HEK293 (cell line): ENCODE measurements at regions not wholly inside any gene's neighbourhood (a gene's known extent, or its start where the extent isn't known, plus 50 kb on each side); places are given as distances from the start of the nearest gene placed in this dataset.

Source experiments
- CTCF ChIA-PET: fragments of 350-600 bp; formaldehyde crosslinking; extraction: SDS; loops from one replicate; lab custom pipeline; 2021; ENCODE audit warnings: antibody characterized with exemption; lab: Yijun Ruan, JAX
- POLR2A ChIA-PET: fragments of 300-600 bp; formaldehyde crosslinking; extraction: SDS; loops from one replicate; lab custom pipeline; 2020; ENCODE audit warnings: antibody characterized with exemption, inconsistent platforms; lab: Yijun Ruan, JAX
- H3K27ac ChIP-seq: fragments of 200-500 bp; sonication (Bioruptor generic); 2 replicates; pipeline ENCODE4 v1.5.1; 2014; ENCODE audit warnings: low read depth, low read length, control low read depth, inconsistent platforms; ENCODE audit errors: extremely low read depth
- H3K36me3 ChIP-seq, 2 experiments: fragments of 200-500 bp in 1 of 2; sonication (Bioruptor generic) in 1 of 2; 1 replicate in 1 of 2; 2 replicates in 1 of 2; pipeline ENCODE4 v1.5.1; 2014 to 2017; ENCODE audit warnings: inconsistent platforms in 2 of 2, low read length in 2 of 2; ENCODE audit not compliant: control insufficient read depth in 2 of 2, insufficient read depth in 1 of 2
- H3K4me1 ChIP-seq: fragments of 200-500 bp; sonication (Bioruptor generic); 2 replicates; pipeline ENCODE4 v1.5.1; 2014; ENCODE audit warnings: mild to moderate bottlenecking, low read length, inconsistent platforms; ENCODE audit not compliant: control insufficient read depth, insufficient read depth
- H3K4me3 ChIP-seq: 2 replicates; pipeline ENCODE4 v1.5.1; 2011; ENCODE audit warnings: low read depth, mild to moderate bottlenecking, control low read depth, low read length, moderate library complexity
- H3K9me3 ChIP-seq: fragments of 200-500 bp; sonication (Bioruptor generic); 2 replicates; pipeline ENCODE4 v1.5.1; 2014; ENCODE audit warnings: low read depth, low read length, inconsistent platforms; ENCODE audit not compliant: control insufficient read depth, insufficient read depth
- CTCF ChIP-seq: fragments of 450-650 bp; formaldehyde crosslinking; IDR thresholded peaks from 2 replicates; pipeline ENCODE4 v1.5.1; 2016; ENCODE audit warnings: missing biosample characterization, missing genetic modification characterization
- INSM2 ChIP-seq: fragments of 450-650 bp; formaldehyde crosslinking; IDR thresholded peaks from 2 replicates; pipeline ENCODE4 v1.5.1; 2016; ENCODE audit warnings: missing biosample characterization, missing genetic modification characterization
- KLF7 ChIP-seq: fragments of 450-650 bp; formaldehyde crosslinking; IDR thresholded peaks from 2 replicates; pipeline ENCODE4 v1.5.1; 2016; ENCODE audit warnings: missing biosample characterization, missing genetic modification characterization, borderline replicate concordance
- WT1 ChIP-seq: fragments of 450-650 bp; formaldehyde crosslinking; IDR thresholded peaks from 2 replicates; pipeline ENCODE4 v1.5.1; 2016; ENCODE audit warnings: missing biosample characterization, missing genetic modification characterization
- ZBTB48 ChIP-seq: fragments of 450-650 bp; formaldehyde crosslinking; IDR thresholded peaks from 2 replicates; pipeline ENCODE4 v1.5.1; 2016; ENCODE audit warnings: missing biosample characterization, missing genetic modification characterization
- ZBTB6 ChIP-seq: fragments of 450-650 bp; formaldehyde crosslinking; IDR thresholded peaks from 2 replicates; pipeline ENCODE4 v1.5.1; 2017; ENCODE audit warnings: missing biosample characterization, missing genetic modification characterization
- ZNF10 ChIP-seq: fragments of 450-650 bp; formaldehyde crosslinking; IDR thresholded peaks from 2 replicates; pipeline ENCODE4 v1.5.1; 2017; ENCODE audit warnings: missing biosample characterization, missing genetic modification characterization
- ZNF138 ChIP-seq: fragments of 450-650 bp; formaldehyde crosslinking; IDR thresholded peaks from 2 replicates; pipeline ENCODE4 v1.5.1; 2016; ENCODE audit warnings: missing biosample characterization, missing genetic modification characterization, borderline replicate concordance
- ZNF2 ChIP-seq: fragments of 450-650 bp; formaldehyde crosslinking; IDR thresholded peaks from 2 replicates; pipeline ENCODE4 v1.5.1; 2016; ENCODE audit warnings: missing biosample characterization, missing genetic modification characterization
- ZNF280C ChIP-seq: fragments of 450-650 bp; formaldehyde crosslinking; IDR thresholded peaks from 2 replicates; pipeline ENCODE4 v1.5.1; 2016; ENCODE audit warnings: missing biosample characterization, missing genetic modification characterization
- ZNF391 ChIP-seq: fragments of 450-650 bp; formaldehyde crosslinking; IDR thresholded peaks from 2 replicates; pipeline ENCODE4 v1.5.1; 2016; ENCODE audit warnings: low read depth, missing biosample characterization, missing genetic modification characterization, borderline replicate concordance
- ZNF488 ChIP-seq: fragments of 450-650 bp; formaldehyde crosslinking; IDR thresholded peaks from 2 replicates; pipeline ENCODE4 v1.5.1; 2016; ENCODE audit warnings: missing biosample characterization, missing genetic modification characterization
- ZNF660 ChIP-seq: fragments of 450-650 bp; IDR thresholded peaks from 2 replicates; pipeline ENCODE4 v1.5.1; 2018; ENCODE audit warnings: missing biosample characterization, mild to moderate bottlenecking, missing genetic modification characterization
- ZNF777 ChIP-seq: fragments of 450-650 bp; formaldehyde crosslinking; IDR thresholded peaks from 2 replicates; pipeline ENCODE4 v1.5.1; 2017; ENCODE audit warnings: missing biosample characterization, missing genetic modification characterization, borderline replicate concordance
- ZSCAN4 ChIP-seq: fragments of 450-650 bp; formaldehyde crosslinking; IDR thresholded peaks from 2 replicates; pipeline ENCODE4 v1.5.1; 2017; ENCODE audit warnings: missing biosample characterization, missing genetic modification characterization

- POLR2A ChIA-PET = no interaction called here
- no peak for TF ChIP-seq INSM2 (tag by site-specific recombination)
- no peak for TF ChIP-seq ZNF280C (tag by site-specific recombination)
- TF ChIP-seq ZBTB6 (tag by site-specific recombination) = no peak
- no peak for TF ChIP-seq ZNF660 (tag by site-specific recombination)
- TF ChIP-seq WT1 (tag by site-specific recombination) = no peak
- no peak for TF ChIP-seq ZSCAN4 (tag by site-specific recombination)
- TF ChIP-seq CTCF (tag by site-specific recombination) = no peak
- no peak for TF ChIP-seq ZNF10 (tag by site-specific recombination)
- no peaks in the 10 kb centered on the region for H3K36me3 ChIP-seq
- H3K9me3 ChIP-seq = no peaks in the 10 kb centered on the region
- no peak overlapping the region for H3K4me3 ChIP-seq
- H3K4me1 ChIP-seq = no peaks in the 10 kb centered on the region
- CTCF ChIA-PET = interaction anchor here (0.5 to 0.6 kb wide), 2 partner anchors 10 to 1390 kb away, joined by 3 read pairs; no protein-coding TSS in a partner anchor
- no peak overlapping the region for H3K27ac ChIP-seq
These were observed 155.0 kb upstream of the IRX2 start for GRCh38 chr5:2906302-2907090.

DNA sequence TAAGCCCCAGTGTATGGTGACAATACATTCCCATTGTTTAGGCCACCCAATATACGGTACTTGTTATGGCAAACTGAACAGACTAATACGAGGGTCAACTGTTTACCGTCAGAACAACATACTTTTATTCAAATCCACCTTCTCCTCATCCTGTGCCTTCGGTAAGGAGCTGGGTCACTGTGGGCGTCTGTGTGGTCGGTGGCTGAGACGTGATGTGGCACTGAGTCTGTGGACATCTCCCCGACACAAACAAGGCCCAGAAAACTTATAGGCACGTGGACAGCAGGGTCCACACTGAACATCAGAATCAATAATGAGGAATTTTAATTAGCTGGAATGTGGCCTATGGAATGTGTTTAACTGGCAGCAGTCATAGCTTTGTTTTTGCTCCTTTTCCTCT, 154.3 kb upstream of the IRX2 start:
- TF ChIP-seq ZNF488 (tag by site-specific recombination) (no peak), ZNF391 (no peak), ZBTB48 (no peak), ZNF138 (tag by site-specific recombination) (no peak), ZNF777 (tag by site-specific recombination) (no peak), ZNF2 (tag by site-specific recombination) (no peak), KLF7 (tag by site-specific recombination) (no peak)
- H3K4me3 ChIP-seq = no peak overlapping the region
- no peaks in the 10 kb centered on the region for H3K4me1 ChIP-seq
- ChIA-PET POLR2A (no interaction called here), CTCF (interaction anchor here (0.5 to 0.6 kb wide), 2 partner anchors 11 to 1391 kb away, joined by 3 read pairs; no protein-coding TSS in a partner anchor)
- H3K27ac ChIP-seq = no peak overlapping the region
- H3K9me3 ChIP-seq = no peaks in the 10 kb centered on the region
- no peaks in the 10 kb centered on the region for H3K36me3 ChIP-seq
